SK-N-SH treated with all-trans-retinoic acid at 6 μM for 48 hours (cell line): ENCODE measurements at regions not wholly inside any gene's neighbourhood (a gene's known extent, or its start where the extent isn't known, plus 50 kb on each side); places are given as distances from the start of the nearest gene placed in this dataset.

ENCODE experiments used
- ATAC-seq: fragments of 200-7000 bp; cut with Tn5 transposase; 3 replicates; pipeline ENCODE4 v1.9.1; 2020; ENCODE audit warnings: mild to moderate bottlenecking, moderate library complexity
- ARNTL ChIP-seq: fragments of 450-650 bp; formaldehyde crosslinking; IDR thresholded peaks from 2 replicates; pipeline ENCODE4 v1.5.0; 2020; ENCODE audit warnings: low read depth, mild to moderate bottlenecking, moderate library complexity, borderline replicate concordance
- ESRRG ChIP-seq: fragments of 250-450 bp; sonication (Bioruptor Pico); IDR thresholded peaks from 2 replicates; pipeline ENCODE4 v1.6.1; 2021; ENCODE audit warnings: mild to moderate bottlenecking
- GLIS3 ChIP-seq: fragments of 250-450 bp; sonication (Bioruptor Pico); IDR thresholded peaks from 2 replicates; pipeline ENCODE4 v1.5.0; 2020; ENCODE audit warnings: mild to moderate bottlenecking, moderate library complexity
- ISL1 ChIP-seq: fragments of 250-450 bp; sonication (Bioruptor Pico); IDR thresholded peaks from 2 replicates; pipeline ENCODE4 v2.1.2; 2022; ENCODE audit warnings: mild to moderate bottlenecking, moderate library complexity
- OSR1 ChIP-seq: fragments of 250-450 bp; sonication (Bioruptor Pico); IDR thresholded peaks from 2 replicates; pipeline ENCODE4 v1.8.0; 2022; ENCODE audit warnings: moderate library complexity, mild to moderate bottlenecking, inconsistent platforms
- PPARA ChIP-seq: fragments of 250-450 bp; sonication (Bioruptor Pico); IDR thresholded peaks from 2 replicates; pipeline ENCODE4 v1.5.0; 2020; ENCODE audit warnings: mild to moderate bottlenecking, borderline replicate concordance
- RARB ChIP-seq: fragments of 250-450 bp; sonication (Bioruptor Pico); IDR thresholded peaks from 2 replicates; pipeline ENCODE4 v1.8.0; 2021; ENCODE audit warnings: mild to moderate bottlenecking, moderate library complexity
- TCF4 ChIP-seq: fragments of 250-450 bp; sonication (Bioruptor Pico); IDR thresholded peaks from 2 replicates; pipeline ENCODE4 v1.8.0; 2021; ENCODE audit warnings: mild to moderate bottlenecking, moderate library complexity, borderline replicate concordance
- TOX ChIP-seq: fragments of 250-450 bp; sonication (Bioruptor Pico); IDR thresholded peaks from 2 replicates; pipeline ENCODE4 v1.8.0; 2021; ENCODE audit warnings: mild to moderate bottlenecking, moderate library complexity, borderline replicate concordance
- ZC3H10 ChIP-seq: fragments of 250-450 bp; sonication (Bioruptor Pico); IDR thresholded peaks from 2 replicates; pipeline ENCODE4 v1.5.1; 2021; ENCODE audit warnings: mild to moderate bottlenecking, moderate library complexity
- ZFP3 ChIP-seq: fragments of 250-450 bp; sonication (Bioruptor Pico); IDR thresholded peaks from 2 replicates; pipeline ENCODE4 v1.5.0; 2020; ENCODE audit warnings: mild to moderate bottlenecking, moderate library complexity
- ZFP30 ChIP-seq: fragments of 450-650 bp; formaldehyde crosslinking; IDR thresholded peaks from 2 replicates; pipeline ENCODE4 v1.5.0; 2022; ENCODE audit warnings: mild to moderate bottlenecking, moderate library complexity
- ZNF565 ChIP-seq: fragments of 450-650 bp; formaldehyde crosslinking; conservative IDR thresholded peaks from 2 replicates; pipeline ENCODE4 v1.5.0; 2020; ENCODE audit warnings: low read depth, mild to moderate bottlenecking, moderate library complexity
- ZNF70 ChIP-seq: fragments of 450-650 bp; formaldehyde crosslinking; IDR thresholded peaks from 2 replicates; pipeline ENCODE4 v1.5.0; 2020; ENCODE audit warnings: mild to moderate bottlenecking, moderate library complexity
- ZNF8 ChIP-seq: fragments of 450-650 bp; formaldehyde crosslinking; IDR thresholded peaks from 2 replicates; pipeline ENCODE4 v1.5.0; 2020; ENCODE audit warnings: mild to moderate bottlenecking, moderate library complexity
- TF ChIP-seq, protein P1 (sequence below): fragments of 250-450 bp; sonication (Bioruptor Pico); IDR thresholded peaks from 2 replicates; pipeline ENCODE4 v1.8.0; 2021; ENCODE audit warnings: low read depth, mild to moderate bottlenecking, moderate library complexity, borderline replicate concordance
- TF ChIP-seq, protein P2 (sequence below): fragments of 250-450 bp; sonication (Bioruptor Pico); IDR thresholded peaks from 2 replicates; pipeline ENCODE4 v1.5.1; 2020; ENCODE audit warnings: low read depth, mild to moderate bottlenecking, moderate library complexity
- TF ChIP-seq, protein P3 (sequence below): fragments of 250-450 bp; sonication (Bioruptor Pico); IDR thresholded peaks from 2 replicates; pipeline ENCODE4 v1.5.0; 2020; ENCODE audit warnings: mild to moderate bottlenecking, moderate library complexity
- TF ChIP-seq, protein P4 (sequence below): fragments of 250-450 bp; sonication (Bioruptor Pico); IDR thresholded peaks from 2 replicates; pipeline ENCODE4 v1.8.0; 2020; ENCODE audit warnings: mild to moderate bottlenecking, moderate library complexity, borderline replicate concordance

DNA sequence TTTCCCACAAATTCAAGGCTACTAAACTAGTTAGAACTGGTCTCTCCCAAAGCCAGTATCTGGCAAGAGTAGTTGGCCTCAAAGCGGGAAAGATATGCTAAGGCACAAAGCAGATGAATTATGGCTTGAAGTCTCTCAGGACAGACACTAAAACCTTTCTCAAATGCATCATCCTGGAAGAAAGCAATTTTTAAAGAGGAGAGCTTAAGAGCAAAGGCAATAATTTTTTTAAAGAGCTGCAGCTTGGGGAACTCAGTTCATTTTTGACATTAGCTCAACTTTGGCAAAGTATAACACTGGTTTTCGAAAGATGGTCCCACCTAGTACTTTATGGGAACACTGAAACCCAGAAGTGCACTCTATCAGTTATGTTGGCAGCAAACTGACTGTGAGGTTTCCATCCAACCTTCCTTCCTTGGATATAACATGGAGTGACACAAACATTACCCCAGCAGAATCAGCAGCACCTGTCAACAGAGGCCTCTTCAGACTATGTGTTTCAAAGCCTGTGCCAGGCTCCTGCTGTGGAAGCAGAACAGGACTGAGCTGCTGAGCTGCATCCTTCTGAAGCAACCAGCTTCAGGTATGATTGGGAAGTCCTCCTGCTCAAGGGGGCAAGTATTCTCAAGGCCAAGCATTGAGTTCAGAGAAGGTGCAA lies 852.3 kb upstream of the HS3ST5 start:
- no peak for ATAC-seq
- TF ChIP-seq PPARA (CRISPR knock-in tag) (no peak), ARNTL (CRISPR knock-in tag) (no peak), ZNF565 (CRISPR knock-in tag) (no peak), ZC3H10 (CRISPR knock-in tag) (no peak), ESRRG (CRISPR knock-in tag) (no peak), ZNF70 (CRISPR knock-in tag) (no peak), TCF4 (no peak), RARB (CRISPR knock-in tag) (no peak), ZFP3 (CRISPR knock-in tag) (no peak), ZFP30 (CRISPR knock-in tag) (no peak), OSR1 (CRISPR knock-in tag) (no peak), GLIS3 (no peak), ZNF8 (CRISPR knock-in tag) (no peak), TOX (CRISPR knock-in tag) (no peak), ISL1 (no peak)
- TF ChIP-seq, protein P1, sequence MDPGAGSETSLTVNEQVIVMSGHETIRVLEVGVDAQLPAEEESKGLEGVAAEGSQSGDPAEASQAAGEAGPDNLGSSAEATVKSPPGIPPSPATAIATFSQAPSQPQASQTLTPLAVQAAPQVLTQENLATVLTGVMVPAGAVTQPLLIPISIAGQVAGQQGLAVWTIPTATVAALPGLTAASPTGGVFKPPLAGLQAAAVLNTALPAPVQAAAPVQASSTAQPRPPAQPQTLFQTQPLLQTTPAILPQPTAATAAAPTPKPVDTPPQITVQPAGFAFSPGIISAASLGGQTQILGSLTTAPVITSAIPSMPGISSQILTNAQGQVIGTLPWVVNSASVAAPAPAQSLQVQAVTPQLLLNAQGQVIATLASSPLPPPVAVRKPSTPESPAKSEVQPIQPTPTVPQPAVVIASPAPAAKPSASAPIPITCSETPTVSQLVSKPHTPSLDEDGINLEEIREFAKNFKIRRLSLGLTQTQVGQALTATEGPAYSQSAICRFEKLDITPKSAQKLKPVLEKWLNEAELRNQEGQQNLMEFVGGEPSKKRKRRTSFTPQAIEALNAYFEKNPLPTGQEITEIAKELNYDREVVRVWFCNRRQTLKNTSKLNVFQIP: no peak
- TF ChIP-seq, protein P2, sequence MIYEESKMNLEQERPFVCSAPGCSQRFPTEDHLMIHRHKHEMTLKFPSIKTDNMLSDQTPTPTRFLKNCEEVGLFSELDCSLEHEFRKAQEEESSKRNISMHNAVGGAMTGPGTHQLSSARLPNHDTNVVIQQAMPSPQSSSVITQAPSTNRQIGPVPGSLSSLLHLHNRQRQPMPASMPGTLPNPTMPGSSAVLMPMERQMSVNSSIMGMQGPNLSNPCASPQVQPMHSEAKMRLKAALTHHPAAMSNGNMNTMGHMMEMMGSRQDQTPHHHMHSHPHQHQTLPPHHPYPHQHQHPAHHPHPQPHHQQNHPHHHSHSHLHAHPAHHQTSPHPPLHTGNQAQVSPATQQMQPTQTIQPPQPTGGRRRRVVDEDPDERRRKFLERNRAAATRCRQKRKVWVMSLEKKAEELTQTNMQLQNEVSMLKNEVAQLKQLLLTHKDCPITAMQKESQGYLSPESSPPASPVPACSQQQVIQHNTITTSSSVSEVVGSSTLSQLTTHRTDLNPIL (CRISPR knock-in tag): no peak
- TF ChIP-seq, protein P3, sequence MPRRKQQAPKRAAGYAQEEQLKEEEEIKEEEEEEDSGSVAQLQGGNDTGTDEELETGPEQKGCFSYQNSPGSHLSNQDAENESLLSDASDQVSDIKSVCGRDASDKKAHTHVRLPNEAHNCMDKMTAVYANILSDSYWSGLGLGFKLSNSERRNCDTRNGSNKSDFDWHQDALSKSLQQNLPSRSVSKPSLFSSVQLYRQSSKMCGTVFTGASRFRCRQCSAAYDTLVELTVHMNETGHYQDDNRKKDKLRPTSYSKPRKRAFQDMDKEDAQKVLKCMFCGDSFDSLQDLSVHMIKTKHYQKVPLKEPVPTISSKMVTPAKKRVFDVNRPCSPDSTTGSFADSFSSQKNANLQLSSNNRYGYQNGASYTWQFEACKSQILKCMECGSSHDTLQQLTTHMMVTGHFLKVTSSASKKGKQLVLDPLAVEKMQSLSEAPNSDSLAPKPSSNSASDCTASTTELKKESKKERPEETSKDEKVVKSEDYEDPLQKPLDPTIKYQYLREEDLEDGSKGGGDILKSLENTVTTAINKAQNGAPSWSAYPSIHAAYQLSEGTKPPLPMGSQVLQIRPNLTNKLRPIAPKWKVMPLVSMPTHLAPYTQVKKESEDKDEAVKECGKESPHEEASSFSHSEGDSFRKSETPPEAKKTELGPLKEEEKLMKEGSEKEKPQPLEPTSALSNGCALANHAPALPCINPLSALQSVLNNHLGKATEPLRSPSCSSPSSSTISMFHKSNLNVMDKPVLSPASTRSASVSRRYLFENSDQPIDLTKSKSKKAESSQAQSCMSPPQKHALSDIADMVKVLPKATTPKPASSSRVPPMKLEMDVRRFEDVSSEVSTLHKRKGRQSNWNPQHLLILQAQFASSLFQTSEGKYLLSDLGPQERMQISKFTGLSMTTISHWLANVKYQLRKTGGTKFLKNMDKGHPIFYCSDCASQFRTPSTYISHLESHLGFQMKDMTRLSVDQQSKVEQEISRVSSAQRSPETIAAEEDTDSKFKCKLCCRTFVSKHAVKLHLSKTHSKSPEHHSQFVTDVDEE (CRISPR knock-in tag): no peak
- TF ChIP-seq, protein P4, sequence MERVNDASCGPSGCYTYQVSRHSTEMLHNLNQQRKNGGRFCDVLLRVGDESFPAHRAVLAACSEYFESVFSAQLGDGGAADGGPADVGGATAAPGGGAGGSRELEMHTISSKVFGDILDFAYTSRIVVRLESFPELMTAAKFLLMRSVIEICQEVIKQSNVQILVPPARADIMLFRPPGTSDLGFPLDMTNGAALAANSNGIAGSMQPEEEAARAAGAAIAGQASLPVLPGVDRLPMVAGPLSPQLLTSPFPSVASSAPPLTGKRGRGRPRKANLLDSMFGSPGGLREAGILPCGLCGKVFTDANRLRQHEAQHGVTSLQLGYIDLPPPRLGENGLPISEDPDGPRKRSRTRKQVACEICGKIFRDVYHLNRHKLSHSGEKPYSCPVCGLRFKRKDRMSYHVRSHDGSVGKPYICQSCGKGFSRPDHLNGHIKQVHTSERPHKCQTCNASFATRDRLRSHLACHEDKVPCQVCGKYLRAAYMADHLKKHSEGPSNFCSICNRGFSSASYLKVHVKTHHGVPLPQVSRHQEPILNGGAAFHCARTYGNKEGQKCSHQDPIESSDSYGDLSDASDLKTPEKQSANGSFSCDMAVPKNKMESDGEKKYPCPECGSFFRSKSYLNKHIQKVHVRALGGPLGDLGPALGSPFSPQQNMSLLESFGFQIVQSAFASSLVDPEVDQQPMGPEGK (CRISPR knock-in tag): no peak

DNA sequence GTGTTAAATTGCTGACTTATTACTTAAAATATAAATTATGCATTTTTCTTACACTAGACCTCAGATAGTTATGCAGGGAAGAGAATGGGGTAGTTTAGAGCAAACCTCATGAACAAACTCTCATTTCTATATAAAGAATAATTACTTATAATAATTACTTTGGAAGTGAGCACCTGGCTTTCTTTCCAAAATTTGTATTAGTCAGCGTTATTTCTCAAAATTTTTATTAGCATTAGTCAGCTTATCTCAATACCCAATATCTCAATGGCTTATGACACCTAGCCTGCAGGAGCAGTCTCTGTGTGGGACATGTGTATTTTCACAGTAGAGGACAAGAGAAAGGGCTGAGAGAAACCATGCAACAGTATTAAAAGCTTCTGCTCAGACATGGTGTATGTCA lies 849.2 kb upstream of the HS3ST5 start:
- ATAC-seq: no peak
- TF ChIP-seq GLIS3: no peak
- no peak for TF ChIP-seq RARB (CRISPR knock-in tag)
- TF ChIP-seq, protein P4 (CRISPR knock-in tag): no peak
- no peak for TF ChIP-seq ZFP3 (CRISPR knock-in tag)
- TF ChIP-seq ZNF70 (CRISPR knock-in tag): no peak

GRCh38 chr6:115190534-115190933 lies 847.7 kb upstream of the HS3ST5 start:
- ATAC-seq: no peak
- TF ChIP-seq RARB (CRISPR knock-in tag): no peak
- no peak for TF ChIP-seq ARNTL (CRISPR knock-in tag)
- TF ChIP-seq, protein P2 (CRISPR knock-in tag): no peak
- TF ChIP-seq, protein P1: no peak
- no peak for TF ChIP-seq ZNF8 (CRISPR knock-in tag)
- TF ChIP-seq ZNF70 (CRISPR knock-in tag): no peak
- TF ChIP-seq PPARA (CRISPR knock-in tag): no peak
- TF ChIP-seq, protein P4 (CRISPR knock-in tag): no peak
- no peak for TF ChIP-seq ZFP3 (CRISPR knock-in tag)
- TF ChIP-seq TCF4: no peak
